ENCODE measurements at regions not wholly inside any gene's neighbourhood (a gene's known extent, or its start where the extent isn't known, plus 50 kb on each side); places are given as distances from the start of the nearest gene placed in this dataset.
A peak's percentile ranks its signal among the peaks of the same experiment; 100 is the strongest.

DNA sequence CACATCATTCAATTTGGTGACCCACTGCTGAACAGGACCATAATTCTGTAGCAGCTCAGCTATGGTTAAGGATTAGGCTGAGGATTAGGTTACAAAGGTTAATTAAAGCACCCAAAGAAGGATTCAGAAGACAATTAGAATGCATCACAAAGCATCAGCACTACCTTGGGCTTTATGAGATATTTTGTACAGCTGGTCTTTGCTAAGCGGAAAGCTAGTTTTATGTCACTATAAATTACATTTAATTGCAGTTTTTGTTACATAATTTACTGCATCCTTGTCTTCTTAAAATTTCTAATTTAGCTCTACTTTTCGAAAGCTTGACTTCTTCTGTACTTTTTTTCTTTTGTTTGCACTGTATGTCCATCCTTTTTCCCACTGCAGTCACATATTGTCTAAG, 711.5 kb downstream of the RPS29 start:
- no peak for DNase-seq (ENCODE audit: low spot score)

DNA sequence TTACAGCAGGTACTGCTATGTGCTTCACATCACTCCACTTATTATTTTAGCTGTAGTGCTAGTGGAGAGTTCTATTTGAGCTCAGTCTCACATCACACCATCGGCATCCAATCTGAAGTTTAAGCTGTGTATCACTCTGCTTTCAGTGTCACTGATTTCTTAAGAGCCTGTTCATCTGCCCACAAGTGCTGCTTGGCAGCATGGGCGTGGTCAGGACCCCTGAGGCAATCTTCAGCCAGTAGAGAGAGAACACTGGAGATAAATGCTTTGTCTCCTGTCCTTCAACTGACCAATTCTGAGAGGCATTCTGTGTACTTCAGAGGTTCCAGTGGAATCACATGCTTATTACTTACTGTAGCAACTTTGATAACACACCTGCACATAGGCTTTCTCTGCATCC, 728.8 kb downstream of the RPS29 start:
- DNase-seq (ENCODE audit: low spot score) = no peak

DNA sequence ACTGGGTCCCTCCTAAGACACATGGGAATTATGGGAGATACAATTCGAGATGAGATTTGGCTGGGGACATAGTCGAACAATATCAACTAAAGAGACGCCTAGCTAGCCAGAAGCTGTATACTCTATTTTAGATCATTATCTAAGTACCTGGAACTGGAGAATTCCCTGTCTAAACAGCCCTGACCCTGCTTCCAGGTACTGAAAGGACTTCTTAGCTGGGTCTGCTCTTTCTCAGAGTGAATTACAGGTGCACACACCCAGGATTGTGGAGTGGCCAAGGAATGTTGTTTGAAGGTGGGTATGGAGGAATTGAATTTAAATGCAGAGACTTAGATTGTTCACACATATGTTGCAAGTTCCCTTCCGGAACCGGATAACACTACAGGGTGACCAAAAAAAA, 733.0 kb downstream of the RPS29 start:
- no peak for DNase-seq (ENCODE audit: low spot score)

DNA sequence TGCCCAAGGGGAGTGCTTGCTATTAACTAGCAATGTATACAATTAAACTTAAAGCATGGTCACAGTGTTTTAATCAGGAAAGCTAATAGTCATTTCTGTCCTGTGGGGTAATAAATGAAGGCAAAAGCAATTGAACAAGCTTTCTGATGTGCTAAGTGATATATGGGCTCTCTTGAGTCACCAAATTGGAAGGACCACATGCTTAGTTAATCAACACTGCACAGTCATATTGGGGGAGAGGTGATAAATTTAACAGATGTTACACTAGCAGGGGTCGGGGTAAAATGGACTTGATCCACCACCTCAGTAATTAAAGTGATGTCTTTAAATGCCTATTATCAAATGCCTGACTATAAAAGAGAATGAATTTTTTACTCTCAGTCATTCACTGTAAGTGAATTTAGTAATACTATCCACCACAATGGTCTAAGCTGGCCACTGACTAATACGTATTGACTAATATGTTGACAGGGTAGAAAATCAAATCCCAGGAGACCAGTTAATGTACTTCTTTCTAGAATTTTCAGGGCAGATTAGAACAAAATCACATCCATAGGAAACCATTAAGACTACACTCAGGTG, 736.3 kb downstream of the RPS29 start:
- no peak for DNase-seq (ENCODE audit: low spot score)

DNA sequence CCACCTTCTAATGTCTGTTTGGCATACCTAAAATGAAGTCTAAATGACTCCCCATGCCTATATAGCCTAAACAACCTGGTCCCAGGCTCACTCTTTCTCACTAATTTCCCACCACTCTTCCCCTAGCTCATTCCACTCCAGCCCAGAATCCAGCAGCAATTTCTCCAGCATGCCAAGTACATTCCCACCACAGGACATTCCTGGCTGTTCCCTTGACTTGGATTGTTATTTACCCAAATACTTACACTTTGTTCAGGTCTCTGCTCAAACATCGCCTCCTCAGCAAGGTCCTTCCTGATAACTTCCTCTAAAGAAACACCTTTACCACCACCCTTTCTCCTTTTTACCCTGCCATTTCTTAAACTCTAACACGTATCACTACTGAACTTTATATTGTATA, 743.4 kb downstream of the RPS29 start:
- DNase-seq (ENCODE audit: low spot score) = no peak

DNA sequence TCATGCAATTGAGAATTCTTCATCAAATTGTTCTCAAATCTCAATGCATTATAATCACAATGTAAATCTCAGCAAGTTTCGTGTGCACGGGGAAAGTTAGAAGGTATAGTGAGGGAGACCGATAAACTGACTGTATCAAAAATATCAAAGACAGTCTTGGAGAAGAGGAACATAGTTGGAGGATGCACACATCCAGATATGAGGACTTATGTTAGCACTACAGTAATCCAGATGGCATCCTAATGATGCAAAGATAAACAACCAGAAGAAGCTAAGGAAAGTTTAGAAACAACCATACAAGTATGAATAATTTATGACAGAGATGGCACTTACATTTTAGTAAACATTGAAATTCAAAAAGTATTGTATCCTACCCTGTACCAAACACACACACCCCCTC, 760.1 kb downstream of the RPS29 start:
- DNase-seq (ENCODE audit: low spot score) = no peak

DNA sequence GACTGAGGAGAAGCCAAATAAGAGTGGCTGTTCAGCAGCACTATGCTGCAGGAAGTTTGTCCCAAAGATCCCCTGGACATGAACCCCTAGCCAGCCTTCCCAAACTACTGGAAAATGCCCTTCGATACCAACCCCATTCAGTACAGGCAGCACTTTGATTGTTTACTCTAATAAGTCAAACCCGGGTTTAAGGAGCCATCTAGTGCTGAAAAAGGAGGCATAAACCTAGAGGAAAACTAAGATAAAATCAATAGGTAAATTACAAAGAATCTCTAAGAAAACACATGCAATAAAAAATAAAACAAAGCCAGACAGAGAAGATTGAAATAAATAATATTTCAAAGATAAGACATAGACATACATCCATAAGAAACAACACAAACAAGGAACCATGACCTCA, 771.6 kb downstream of the RPS29 start:
- no peak for DNase-seq (ENCODE audit: low spot score)

DNA sequence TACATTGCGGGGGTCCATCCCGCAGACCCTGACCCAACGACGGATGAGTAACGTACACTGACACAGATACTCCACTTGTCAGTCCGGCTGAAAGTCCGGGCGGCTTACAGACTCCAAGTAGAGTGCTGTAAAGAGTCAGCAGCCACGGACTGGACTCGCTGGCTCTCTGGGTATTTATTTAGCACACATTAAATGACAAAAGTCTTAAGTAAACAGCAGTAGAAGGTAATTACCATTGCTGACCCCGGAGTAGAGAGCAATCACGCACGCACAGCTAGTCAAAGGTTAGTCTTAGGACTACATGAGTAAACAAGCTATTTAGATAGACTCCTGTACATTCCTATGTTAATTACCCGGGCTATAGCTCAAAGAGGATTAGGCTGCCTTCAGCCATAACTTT, 780.9 kb downstream of the RPS29 start:
- DNase-seq (ENCODE audit: low spot score) = no peak

DNA sequence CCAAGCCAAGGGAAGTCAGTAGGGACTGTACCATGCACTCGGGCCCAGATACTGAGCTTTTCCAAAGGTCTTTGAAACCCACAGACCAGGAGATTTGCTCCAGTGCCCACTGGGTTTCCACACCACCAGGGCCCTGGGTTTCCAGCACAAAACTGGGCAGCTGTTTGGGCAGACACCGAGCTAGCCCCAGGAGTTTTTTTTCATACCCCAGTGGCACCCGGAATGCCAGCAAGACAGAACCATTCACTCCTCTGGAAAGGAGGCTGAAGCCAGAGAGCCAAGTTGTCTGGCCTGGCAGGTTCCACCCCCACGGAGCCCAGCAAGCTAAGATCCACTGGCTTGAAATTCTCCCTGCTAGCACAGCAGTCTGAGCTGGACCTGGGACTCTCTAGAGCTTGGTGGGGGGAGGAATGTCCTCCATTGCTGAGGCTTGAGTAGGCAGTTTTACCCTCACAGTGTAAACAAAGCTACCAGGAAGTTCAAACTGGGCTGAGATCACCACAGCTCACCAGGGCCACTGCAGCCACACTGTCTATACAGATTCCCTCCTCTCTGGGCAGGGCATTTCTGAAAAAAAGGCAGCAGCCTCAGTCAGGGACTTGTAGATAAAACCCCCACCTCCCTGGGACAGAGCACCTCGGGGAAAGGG, 793.7 kb downstream of the RPS29 start:
- DNase-seq (ENCODE audit: low spot score) = no peak

DNA sequence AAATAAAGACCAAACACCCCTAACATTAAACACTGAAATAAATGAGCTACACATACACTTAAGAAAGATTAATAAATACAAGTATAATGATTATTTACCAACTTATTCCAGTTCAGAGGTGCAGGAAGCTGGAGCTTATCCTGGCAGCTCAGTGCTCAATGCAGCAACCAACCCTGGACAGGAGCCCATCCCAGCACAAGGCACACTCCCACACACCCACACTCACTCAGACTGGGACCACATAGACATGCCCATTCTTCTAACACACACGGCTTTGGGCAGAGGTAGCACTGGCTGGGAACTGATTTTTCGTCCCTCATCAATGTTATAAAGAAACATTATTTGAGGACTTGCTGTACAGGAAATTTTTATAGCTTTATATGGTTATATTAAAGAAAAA, 797.4 kb downstream of the RPS29 start:
- DNase-seq (ENCODE audit: low spot score) = no peak

DNA sequence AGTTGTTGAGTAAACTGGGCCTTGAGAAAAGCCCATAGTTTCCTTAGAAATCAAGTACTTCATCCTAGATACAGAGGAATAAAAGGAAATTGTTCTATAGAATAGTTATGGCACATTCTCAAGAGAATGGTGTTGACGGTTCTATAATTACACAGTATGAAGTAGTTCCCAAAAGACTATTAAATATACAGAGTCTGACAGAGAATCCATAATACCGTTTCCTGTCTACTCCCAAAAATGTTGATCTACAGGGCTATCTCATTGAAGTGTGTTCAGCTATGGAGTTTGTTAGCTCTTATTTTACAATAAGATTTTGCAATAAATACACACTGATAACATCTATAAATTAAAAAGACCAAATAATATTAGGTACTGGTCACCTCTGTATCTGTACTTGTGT, 799.7 kb downstream of the RPS29 start:
- no peak for DNase-seq (ENCODE audit: low spot score)

DNA sequence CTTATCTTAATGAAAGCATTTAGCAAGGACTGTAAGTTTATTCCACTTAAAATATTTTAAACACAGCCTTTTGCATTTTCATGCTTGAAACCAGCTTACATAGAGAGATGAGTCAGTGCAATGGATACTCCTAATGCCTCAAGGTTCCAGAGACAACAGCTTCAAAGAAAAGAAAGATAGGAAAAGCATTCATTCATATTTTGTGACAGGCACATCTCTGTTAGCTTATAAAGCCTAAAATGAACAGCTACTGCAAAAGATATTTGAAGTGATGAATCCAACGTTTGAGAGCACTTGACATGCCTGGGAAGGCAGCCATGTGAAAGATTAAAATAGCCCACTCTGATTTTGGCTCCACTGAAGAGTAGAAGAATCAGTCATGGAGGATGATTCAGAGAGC, 814.5 kb downstream of the RPS29 start:
- no peak for DNase-seq (ENCODE audit: low spot score)

DNA sequence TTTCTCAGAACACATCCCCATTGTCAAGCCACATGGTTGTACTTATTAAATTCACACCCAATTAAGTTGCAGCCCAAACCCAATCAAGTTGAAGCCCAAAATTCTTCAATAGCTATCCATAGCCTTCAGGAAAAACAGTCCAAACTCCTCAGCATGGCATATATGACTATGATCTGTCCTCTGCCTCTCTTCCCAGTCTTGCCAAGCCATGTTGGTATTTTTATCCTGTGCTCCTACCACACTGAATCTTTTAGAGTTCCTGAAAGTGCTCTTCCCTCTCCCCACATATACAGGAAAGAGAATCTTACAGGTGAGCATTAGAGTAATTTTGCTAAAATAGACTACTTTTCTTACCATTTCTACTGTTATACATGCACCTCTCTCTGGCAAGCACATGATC, 834.9 kb downstream of the RPS29 start:
- no peak for DNase-seq (ENCODE audit: low spot score)

DNA sequence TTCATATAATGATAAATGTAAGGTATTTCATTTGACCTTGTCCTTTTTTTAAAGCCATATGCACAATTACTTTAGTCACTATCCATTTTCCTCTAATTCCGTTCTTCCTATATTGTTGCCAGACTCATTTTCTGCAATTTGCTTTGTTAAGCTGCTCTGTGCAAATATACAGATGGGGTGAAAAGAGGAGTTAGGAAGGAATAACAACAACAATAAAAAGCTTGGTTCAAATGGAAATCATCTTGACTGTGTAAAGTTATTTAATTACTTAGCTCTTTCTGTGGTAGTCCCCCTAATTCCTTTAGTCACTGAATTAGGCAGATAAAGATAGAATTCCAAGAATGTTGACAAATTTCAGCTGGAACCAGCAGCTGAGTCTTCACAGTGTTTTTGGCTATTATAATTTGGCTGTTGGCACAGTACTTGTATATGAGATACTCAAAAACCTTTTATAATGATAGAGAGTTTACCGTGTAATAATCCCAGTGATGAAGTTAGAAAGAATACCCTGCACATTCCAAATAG, 838.0 kb downstream of the RPS29 start:
- no peak for DNase-seq (ENCODE audit: low spot score)

DNA sequence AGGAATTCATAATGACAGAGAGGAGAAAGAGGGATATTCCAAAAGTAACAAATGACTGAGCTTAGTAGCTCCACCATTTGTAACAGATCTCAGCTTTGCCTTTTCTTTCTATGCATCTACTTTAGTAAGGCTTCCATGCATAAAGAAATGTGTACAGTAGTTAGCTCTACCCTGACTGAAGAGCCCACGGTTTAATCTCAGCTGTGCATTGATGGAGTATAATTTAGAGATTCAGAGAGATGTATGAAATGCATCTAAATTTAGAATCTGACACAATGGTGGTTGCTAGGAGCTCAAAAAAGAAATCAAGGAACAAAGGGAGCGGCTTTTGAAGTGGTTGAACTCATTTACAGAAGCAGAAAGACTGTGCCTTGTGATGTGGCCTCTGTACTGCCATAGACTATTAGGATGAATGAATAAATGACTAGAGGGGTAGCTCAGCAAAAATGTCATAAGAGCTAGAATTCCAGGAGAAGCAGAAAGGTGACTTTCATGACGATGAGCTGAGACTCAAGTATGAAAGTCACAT, 838.6 kb downstream of the RPS29 start:
- no peak for DNase-seq (ENCODE audit: low spot score)

DNA sequence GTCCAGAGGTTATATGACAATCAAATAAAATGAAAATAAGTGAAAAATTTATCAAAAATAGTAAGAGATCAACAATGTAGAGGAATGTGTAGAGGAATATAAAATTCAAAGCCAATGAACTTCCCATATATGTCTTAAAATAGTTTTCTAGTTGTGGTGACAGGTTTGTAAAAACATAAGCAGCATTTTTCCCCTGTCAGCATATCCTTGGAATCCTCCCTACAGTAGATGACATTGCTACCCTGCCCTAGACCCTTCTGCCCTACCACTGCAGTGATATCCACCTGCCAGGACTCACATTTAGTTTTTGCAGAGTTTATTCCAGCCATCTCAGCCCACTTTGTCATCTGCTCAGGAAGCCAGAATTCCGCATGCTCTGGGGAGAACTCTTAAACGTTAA, 842.0 kb downstream of the RPS29 start:
- DNase-seq (ENCODE audit: low spot score) = no peak

DNA sequence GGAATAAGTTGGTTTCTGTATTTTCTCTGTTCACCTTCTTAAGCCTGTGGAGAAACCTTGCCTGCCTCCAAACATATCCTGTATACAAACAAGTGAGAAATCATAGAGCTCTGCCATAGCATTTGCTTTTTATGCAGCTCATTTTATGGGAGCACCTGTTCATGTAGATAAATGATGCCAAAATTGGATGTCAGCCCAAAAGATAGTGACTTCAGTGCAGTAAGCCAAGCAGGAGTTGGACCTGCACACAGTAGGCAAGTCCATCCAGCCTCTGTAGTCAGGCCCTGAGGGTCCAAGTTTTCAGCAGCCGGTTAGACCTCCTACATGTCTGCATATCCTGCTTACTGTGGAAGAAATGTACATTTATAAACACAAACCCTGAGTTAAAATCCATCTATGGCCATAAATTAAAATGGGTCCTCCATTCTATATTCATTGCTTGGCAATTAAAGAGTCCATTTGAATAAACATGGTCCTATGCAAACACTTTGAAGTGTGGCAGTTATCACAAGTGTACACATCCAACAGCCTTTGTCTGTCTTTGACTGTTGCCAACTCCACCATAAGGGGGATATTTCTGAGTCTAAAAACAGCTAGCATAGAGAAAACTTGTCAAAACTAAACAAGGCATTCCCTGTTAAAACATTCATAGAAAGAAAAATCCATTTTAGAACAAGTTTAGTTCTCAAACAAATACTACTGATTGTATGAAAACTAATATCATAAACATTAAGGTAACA, 847.8 kb downstream of the RPS29 start:
- DNase-seq (ENCODE audit: low spot score) = no peak

DNA sequence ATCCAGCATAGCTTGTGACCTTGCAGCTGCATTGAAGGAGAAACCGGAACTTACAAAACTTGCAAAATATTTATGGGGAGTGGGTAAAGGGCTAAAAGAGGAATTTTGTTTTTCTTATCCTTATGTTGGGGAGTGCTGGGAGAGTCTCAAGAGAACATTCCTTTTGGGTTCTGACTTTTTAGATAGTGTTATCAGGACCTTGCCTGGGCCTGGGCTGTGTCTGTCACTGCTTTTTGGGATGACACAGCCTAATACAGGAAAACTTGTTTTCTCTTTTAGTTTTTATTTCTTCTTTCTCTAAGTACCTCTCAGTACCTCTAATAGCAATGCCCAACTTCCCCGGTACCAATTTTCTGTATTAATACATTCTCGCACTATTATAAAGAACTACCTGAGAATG, 850.6 kb downstream of the RPS29 start:
- DNase-seq (ENCODE audit: low spot score) = no peak

DNA sequence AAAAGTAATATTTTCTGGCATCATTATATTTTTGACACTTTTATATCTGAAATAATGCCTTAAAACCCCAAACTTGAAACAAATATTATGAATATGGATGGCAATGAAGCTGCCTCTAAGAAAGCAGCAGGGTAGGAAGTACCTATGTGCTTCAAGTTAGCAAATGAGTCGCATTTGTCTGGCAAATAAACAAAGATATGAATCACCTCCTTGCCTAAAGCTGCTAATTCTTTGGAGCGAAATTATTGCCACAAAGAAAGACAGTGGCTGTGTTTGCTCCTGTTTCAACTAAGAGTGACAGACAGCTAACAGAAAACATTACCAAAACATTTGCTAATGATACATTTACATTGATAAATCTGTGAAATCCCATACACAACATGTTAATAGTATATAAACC, 854.9 kb downstream of the RPS29 start:
- no peak for DNase-seq (ENCODE audit: low spot score)

DNA sequence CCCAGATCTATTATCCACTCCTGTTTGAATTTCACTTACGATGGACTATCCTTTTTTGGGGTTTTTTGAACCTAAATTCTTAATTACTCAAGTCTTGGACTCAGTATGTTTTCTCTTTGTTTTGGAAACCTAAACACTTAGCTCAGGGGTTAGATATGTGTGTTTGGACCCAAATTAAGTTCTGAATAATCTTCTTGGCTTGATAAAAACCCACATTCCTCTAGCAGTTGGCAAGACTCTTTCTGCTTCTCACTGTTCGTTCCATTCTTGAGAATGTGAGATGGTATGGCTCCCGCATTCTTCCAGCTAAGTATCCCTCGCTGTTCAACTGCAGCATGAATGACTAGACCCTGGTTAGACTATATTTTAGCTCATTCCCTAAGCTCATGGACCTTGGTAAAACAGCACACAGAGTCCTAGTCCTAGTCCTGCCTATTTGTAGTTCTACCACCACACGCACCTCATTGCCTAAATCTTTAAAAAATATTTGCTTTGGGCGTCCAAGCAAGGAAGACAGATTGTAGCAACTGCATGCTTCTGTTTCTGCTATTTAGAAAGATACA, 860.0 kb downstream of the RPS29 start:
- no peak for DNase-seq (ENCODE audit: low spot score)

DNA sequence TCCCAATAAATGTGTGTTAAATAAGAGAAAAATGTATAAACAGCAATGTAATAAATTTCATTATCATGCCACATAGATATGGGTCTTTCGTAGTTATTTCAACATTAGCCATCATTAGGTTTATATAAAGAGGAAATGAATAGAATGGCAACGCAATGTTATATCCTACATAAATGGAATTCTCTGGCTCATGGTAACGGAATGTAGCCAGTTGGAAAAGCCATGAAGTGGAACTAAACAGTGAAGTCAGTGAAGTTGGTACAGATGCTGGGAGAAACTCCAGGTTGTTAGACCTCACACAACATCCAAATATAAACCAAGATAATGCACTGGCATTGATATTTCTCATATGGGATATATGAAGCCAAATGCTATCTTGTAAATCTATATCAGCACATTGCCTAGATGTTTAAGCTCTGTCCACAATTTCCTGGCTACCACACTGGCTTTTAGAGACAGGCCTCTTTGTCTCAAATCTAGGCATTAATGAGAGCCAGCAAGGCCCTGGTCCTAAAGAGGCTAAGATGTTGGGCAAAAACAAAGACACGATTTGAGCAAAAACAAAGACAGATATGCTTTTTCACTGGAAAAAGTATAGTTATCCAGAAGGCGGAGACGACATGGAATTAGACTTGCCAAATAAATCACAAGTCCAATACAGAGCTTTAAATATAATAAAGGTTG, 861.0 kb downstream of the RPS29 start:
- peak; percentile 31 for DNase-seq (ENCODE audit: low spot score)

DNA sequence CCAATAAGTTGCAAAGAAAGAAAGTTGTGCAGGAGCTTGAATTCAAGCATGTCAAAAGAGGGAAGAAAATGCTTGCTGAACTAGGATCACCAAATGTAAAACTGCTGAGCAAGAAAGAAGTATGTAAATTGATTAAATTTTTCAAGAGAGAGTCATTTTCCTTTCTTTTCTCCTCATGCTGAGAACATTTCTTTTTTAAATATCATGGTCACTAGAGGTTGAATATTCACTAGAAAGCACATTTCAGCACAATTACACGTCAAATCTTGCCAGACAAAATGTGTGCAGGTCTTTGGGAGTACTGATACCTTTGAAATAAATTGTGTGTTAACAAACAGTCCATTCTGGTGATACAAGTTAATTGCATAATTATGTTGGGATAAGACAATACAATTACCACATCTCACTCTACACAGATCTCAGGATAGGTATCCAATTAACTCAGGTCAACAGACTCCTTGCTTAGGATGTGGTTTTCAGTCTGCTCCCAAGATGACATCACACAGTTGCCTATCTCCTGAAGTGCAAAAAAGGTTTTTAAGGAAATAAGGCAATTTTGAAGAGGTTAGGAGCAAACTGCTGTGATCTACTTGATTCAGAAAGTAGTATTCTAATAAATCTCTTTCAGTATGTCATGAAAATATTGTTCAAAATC, 862.2 kb downstream of the RPS29 start:
- no peak for DNase-seq (ENCODE audit: low spot score)
